Mesenteric fat pad (tissue), 1 donor: ENCODE measurements at regions not wholly inside any gene's neighbourhood (a gene's known extent, or its start where the extent isn't known, plus 50 kb on each side); places are given as distances from the start of the nearest gene placed in this dataset.

ENCODE experiments used
- DNase-seq: peaks from one replicate; pipeline ENCODE4 v3.0.0-alpha.2; 2020; ENCODE audit warnings: low spot score
- donor health status: DM: yes; HTN: yes; CAD: no.

GRCh38 chr13:107275945-107276614 is 708.1 kb upstream of the ARGLU1 start:
- no peak for DNase-seq

- DNase-seq, result no peak
Measured at GRCh38 chr13:107275312-107275711, 707.4 kb upstream of the ARGLU1 start.

DNA sequence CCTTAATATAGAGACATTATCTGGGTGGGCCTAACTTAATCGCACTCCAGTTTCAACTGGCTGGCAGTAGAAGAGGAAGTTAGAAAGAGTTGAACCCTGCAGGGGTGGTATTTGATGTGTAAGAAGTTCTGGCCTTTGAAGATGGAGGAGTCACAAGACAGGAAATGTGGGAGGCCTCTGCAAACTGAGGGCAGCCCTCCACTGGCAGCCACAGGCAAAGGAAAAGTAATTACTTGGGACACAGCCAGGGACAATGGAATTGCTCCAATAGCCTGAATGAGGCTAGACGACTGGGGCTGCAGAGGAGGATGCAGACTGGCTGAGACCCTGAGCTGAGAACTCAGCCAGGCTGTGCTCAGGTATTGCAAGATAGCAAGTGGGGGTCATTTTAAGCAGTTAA is 703.3 kb upstream of the ARGLU1 start:
- DNase-seq, result no peak

- DNase-seq, result no peak
Measured at GRCh38 chr13:107266657-107267056, 698.7 kb upstream of the ARGLU1 start.

GRCh38 chr13:107258599-107259187 is 690.8 kb upstream of the ARGLU1 start:
- no peak for DNase-seq

DNA sequence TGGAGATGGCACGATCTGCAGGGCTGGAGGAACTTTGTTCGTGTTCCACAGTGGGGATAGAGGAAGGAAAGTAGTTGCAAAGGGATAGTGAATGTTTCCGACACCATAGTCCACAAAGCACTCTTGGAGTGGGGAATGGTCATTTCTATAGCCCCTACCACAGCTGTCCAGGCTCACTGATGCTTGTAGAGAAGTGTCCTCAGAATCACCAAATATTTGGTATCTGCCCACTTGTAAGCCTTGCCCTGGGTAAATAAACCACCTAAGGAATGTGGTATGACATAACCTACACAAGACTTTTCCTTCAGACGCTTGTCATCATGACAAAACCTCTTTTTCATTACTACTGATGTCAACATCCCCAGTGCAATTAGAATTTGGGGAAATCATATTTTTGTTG is 686.5 kb upstream of the ARGLU1 start:
- no peak for DNase-seq

DNA sequence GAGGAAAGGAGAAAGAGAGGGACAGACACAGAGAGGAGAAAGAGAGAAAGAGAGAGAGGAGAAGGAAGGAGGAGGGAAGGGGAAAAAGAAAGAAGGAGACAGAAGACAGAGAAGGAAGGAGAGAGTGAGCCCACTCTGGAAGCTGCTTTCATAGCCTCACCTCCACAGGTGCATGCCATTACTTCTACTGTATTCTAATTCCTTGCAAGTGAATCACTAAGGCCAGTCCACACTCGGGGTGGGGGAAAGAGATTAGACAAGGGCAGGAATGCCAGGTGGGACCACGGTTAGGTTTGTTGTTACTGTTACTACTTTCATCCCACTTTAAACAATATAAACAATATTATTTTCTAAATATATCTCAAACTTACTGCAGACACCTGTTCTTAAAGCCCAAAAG is 684.5 kb upstream of the ARGLU1 start:
- DNase-seq, result no peak

GRCh38 chr13:107252021-107252420 is 684.1 kb upstream of the ARGLU1 start:
- no peak for DNase-seq

DNA sequence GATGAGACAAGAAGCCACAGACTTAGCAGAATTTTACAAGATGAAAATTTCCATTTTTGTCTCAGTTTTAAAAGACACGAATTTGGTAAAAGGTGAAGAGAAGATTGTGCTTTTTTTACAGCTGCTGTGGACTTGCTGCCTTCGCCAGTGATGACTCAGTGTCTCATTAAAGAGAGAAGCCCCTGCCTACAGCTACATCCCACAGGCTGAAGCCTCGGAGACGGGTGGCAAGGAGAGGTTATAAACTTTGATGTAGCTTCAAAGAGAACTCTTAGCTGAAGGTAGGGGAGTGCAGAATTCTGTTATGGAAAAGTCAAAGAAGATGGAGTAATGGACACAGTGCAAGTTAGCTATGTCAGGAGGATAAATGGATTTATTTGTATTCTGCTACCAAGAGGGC is 683.4 kb upstream of the ARGLU1 start:
- DNase-seq, result no peak

DNA sequence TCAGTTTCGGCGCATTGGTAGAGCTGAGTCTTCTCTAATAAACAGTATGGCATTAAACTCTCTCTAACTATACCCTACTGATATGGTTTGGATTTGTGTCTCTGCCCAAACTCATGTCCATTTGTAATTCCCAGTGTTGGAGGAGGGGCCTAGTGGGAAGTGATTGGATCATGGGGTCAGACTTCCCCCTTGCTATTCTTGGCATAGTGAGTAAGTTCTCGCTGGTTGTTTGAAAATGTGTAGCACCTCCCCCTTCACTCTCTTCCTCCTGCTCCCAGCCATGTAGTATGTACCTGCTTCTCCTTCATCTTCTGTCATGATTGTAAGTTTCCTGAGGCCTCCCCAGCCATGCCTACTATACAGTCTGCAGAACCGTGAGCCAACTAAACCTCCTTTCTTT is 682.7 kb upstream of the ARGLU1 start:
- no peak for DNase-seq

DNA sequence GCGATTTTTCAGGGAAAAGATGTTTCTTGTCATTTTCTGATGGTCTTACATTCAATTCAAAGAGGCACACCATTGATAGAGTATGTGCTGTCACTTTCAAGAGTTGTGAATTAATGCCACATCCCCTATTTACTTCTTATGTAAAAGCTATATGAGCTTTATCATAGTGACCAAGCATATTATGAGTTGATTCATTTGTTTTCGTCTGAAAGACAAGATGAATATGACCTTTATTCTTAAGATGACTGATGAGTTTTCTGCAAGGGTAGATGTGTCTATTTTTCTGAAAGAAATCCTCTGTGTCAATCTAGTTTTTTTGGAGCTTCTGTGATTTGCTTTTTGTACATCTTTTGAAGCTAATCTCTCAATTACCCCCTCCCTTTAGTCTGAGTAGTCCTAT is 676.3 kb upstream of the ARGLU1 start:
- DNase-seq, result no peak

GRCh38 chr13:107242138-107242537 is 674.2 kb upstream of the ARGLU1 start:
- DNase-seq, result no peak

DNA sequence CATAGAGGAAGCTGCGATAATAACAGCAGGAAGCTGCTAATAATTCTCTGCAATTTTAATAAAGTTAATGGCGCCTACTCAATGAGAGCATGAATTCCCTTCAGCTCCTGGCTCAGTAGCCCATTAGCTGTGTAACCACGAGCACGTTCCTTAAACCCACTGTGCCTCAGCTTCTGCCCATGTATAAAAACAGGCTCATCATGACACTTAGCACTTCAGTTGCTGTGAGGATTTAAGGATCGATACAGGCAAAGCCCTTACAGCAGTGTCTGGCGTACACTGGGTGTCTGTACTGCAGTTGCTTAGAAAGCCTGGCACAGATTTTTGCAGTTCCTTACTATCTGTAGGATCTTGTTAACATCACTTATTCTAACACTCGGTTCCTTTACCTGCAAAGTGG is 673.4 kb upstream of the ARGLU1 start:
- no peak for DNase-seq

DNA sequence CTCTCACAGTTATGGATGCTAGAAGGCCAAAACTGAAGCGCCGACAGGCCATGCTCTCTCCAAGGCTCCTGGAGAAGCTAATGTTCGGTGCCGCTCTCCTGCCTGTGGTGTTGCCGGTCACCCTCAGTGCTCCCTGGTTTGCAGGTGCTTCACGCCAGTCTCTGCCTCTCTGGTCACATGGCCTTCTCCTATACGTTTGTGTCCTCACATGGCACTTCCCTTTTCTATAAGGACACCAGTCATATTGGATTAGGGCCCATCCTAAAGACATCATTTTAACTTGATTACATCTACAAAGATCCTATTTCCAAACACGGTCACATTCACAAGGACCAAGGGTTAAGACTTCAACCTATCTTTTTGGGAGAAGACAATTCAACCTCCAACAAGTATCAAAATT is 671.3 kb upstream of the ARGLU1 start:
- DNase-seq, result no peak

DNA sequence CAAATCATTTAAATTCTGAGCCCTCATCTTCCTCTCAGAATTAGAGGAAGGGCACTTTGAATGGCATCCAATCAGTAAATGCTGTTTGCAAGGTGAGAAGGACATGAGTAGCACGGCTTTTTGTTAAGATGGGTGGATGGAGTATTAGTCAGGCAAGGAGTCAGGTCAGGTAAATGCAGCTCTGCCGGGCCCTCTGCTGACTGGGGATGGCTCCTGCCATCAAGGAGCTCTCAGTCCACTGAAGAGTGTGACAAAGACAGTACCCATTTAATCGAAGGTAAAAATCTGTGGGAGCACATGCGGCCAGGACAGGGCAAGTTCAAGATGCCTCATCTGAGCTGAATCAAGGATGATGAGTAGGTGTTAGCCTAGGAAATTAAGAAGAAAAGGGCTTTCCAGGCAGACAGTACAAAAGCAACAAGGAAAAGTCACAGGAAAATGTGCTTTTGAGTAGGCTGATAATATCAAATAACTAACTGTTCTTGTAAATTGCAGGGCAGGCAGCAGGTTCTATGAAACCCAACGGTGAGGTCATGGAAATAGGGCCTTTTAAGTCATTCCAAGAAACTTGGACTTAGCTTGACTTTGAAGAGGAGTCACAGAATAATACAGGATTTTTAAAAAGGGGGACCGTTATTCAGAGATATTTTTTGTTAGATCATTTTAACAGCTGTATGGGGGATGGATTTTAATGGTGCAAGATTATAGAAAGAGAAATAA is 670.5 kb upstream of the ARGLU1 start:
- DNase-seq, result no peak

GRCh38 chr13:107234319-107235073 is 666.6 kb upstream of the ARGLU1 start:
- DNase-seq, result no peak

- DNase-seq, result no peak
Measured at GRCh38 chr13:107233541-107233940, 665.6 kb upstream of the ARGLU1 start.

DNA sequence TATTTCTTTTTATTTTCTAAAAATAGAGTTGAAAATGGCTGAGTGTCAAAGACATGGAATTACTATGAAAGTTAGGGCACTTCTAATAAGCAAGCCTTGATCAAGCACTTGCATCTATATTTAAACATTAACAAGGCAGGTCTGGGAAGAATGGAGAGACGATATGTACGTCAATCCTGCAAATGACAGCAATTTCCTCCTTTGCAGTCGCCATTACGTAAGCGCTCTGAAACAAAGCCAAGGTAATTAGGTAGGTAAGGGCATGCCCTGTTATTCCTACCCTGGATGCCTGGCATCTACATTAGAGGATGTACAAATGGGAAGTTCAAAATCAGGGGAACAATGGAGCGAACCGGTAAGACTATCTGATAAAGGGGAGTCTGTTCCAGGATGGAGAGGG is 664.0 kb upstream of the ARGLU1 start:
- no peak for DNase-seq

- DNase-seq, result no peak
Measured at GRCh38 chr13:107223867-107224266, 655.9 kb upstream of the ARGLU1 start.

DNA sequence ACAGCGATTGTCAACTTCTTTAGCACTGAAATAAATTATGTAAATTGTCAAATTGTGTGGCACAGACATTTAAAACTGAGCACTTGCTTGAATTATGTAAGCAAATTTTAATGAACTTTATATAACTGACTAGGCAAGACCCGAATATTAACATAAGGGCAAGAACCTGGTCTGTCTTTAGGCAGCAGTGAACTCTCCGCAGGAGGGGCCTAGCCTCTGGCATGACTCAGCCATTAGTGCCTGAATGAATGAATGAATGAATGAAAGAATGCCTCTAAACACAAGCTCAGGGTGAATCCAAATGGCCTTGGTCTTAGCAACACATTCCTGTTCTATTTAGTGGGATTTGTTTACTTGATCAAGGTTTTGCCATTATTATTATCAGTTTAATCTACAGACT is 654.7 kb upstream of the ARGLU1 start:
- DNase-seq, result no peak

- DNase-seq, result no peak
Measured at GRCh38 chr13:107220245-107220644, 652.3 kb upstream of the ARGLU1 start.

DNA sequence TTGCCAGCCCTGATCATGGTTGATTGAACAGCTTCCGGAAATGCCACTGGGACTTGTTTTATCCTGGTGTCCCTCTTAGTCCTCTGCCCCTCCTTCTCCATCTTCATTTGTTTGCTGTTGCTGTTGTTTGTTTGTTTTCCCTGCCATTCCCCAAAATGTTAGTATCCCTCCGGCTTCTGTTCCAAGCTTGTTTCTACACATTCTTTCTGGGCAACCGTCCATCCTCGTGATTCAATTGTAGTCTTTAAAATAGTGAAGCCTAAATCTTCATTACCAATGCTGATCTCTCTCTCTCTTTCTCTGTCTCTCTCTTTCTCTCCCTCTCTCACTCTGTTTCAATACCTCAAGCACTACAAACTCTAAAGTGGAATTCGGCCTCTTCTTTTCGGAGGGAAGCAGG is 649.3 kb upstream of the ARGLU1 start:
- no peak for DNase-seq
